ENCODE measurements at regions not wholly inside any gene's neighbourhood (a gene's known extent, or its start where the extent isn't known, plus 50 kb on each side); places are given as distances from the start of the nearest gene placed in this dataset.

- Histone ChIP-seq H3K9me3 (no peaks in the 10 kb centered on the region), H3K27ac (no peak overlapping the region), H3K36me3 (no peaks in the 10 kb centered on the region), H3K4me3 (ENCODE audit: low read depth in 1 of 2, low read length in 1 of 2) (no peak overlapping the region), H3K27me3 (no peaks in the 10 kb centered on the region), H3K4me1 (ENCODE audit: control insufficient read depth in 1 of 2, insufficient read depth in 1 of 2, low read depth in 1 of 2, low read length in 1 of 2) (no peaks in the 10 kb centered on the region)
- TF ChIP-seq CTCF (IDR thresholded peaks at IDR 0.05) = no peak
These were observed 167.5 kb downstream of the TANC2 start for GRCh38 chr17:63133491-63133890.

- H3K27me3 ChIP-seq = no peaks in the 10 kb centered on the region
- H3K9me3 ChIP-seq = no peaks in the 10 kb centered on the region
- H3K27ac ChIP-seq = no peak overlapping the region
- H3K4me3 ChIP-seq (ENCODE audit: low read depth in 1 of 2, low read length in 1 of 2) = no peak overlapping the region
- no peak for TF ChIP-seq CTCF (IDR thresholded peaks at IDR 0.05)
- H3K4me1 ChIP-seq (ENCODE audit: control insufficient read depth in 1 of 2, insufficient read depth in 1 of 2, low read depth in 1 of 2, low read length in 1 of 2) = no peaks in the 10 kb centered on the region
- no peaks in the 10 kb centered on the region for H3K36me3 ChIP-seq
These were observed 168.8 kb downstream of the TANC2 start for GRCh38 chr17:63134867-63135266.

- no peak for TF ChIP-seq CTCF (IDR thresholded peaks at IDR 0.05)
- no peaks in the 10 kb centered on the region for H3K9me3 ChIP-seq
- no peaks in the 10 kb centered on the region for H3K27me3 ChIP-seq
- H3K27ac ChIP-seq = no peak overlapping the region
- H3K36me3 ChIP-seq = no peaks in the 10 kb centered on the region
- no peak overlapping the region for H3K4me3 ChIP-seq (ENCODE audit: low read depth in 1 of 2, low read length in 1 of 2)
- H3K4me1 ChIP-seq (ENCODE audit: control insufficient read depth in 1 of 2, insufficient read depth in 1 of 2, low read depth in 1 of 2, low read length in 1 of 2) = peaks cover 0 to 4% of the 10 kb centered on the region in 2 experiments
These were observed 170.5 kb downstream of the TANC2 start for GRCh38 chr17:63136369-63137012.

GRCh38 chr17:63137163-63137562 is 171.1 kb downstream of the TANC2 start:
- Histone ChIP-seq H3K36me3 (no peaks in the 10 kb centered on the region), H3K4me1 (ENCODE audit: control insufficient read depth in 1 of 2, insufficient read depth in 1 of 2, low read depth in 1 of 2, low read length in 1 of 2) (peaks cover 0 to 4% of the 10 kb centered on the region in 2 experiments), H3K4me3 (ENCODE audit: low read depth in 1 of 2, low read length in 1 of 2) (no peak overlapping the region), H3K27ac (no peak overlapping the region), H3K27me3 (no peaks in the 10 kb centered on the region), H3K9me3 (no peaks in the 10 kb centered on the region)
- TF ChIP-seq CTCF (IDR thresholded peaks at IDR 0.05) = no peak

GRCh38 chr17:63138713-63139112 is 172.7 kb downstream of the TANC2 start:
- TF ChIP-seq CTCF (IDR thresholded peaks at IDR 0.05) = no peak
- Histone ChIP-seq H3K27ac (no peak overlapping the region), H3K9me3 (no peaks in the 10 kb centered on the region), H3K4me1 (ENCODE audit: control insufficient read depth in 1 of 2, insufficient read depth in 1 of 2, low read depth in 1 of 2, low read length in 1 of 2) (peaks cover 0 to 4% of the 10 kb centered on the region in 2 experiments), H3K36me3 (no peaks in the 10 kb centered on the region), H3K27me3 (no peaks in the 10 kb centered on the region), H3K4me3 (ENCODE audit: low read depth in 1 of 2, low read length in 1 of 2) (no peak overlapping the region)

Data from neutrophil (primary cell).